ENCODE measurements at regions not wholly inside any gene's neighbourhood (a gene's known extent, or its start where the extent isn't known, plus 50 kb on each side); places are given as distances from the start of the nearest gene placed in this dataset.
A peak's percentile ranks its signal among the peaks of the same experiment; 100 is the strongest.
"Not testable (repeated sequence)": the region's sequence is repeated elsewhere in the genome, so short reads cannot be mapped to it uniquely, and the experiment has no call there.

- no peak for DNase-seq
These were observed 279.9 kb upstream of the TARS1 start for GRCh38 chr5:33160871-33161270.

- DNase-seq = no peak
These were observed 279.3 kb upstream of the TARS1 start for GRCh38 chr5:33161421-33161820.

DNA sequence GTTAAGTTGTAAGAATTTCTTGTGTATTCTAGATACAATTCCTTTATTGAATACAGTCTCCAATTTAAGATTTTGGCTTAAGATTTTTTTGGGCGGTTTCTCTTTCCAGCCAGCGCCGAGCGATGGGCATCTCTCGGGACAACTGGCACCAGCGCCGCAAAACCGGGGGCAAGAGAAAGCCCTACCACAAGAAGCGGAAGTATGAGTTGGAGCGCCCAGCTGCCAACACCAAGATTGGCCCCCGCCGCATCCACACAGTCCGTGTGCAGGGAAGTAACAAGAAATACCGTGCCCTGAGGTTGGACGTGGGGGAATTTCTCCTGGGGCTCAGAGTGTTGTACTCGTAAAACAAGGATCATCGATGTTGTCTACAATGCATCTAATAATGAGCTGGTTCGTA is 278.7 kb upstream of the TARS1 start:
- DNase-seq = no peak

DNA sequence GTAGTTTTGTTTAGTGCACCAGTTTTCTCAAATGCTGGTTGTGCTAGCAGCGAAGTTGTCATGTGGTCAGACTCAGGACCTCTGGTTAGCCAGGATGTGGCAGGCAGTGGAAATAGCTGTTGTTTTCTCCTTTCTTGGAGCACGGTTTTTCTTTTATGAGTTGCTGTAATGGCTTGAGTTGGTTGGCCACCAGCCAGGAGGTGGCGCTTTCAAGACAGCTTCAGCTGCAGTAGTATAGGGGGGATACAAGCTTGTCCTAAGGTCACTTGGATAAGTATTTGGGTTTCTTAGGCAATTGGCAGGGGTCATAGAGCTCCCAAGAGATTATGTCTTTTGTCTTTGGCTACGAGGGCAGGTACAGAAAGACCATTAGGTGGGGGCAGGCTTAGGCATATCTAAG is 274.2 kb upstream of the TARS1 start:
- DNase-seq = no peak

GRCh38 chr5:33166948-33167347 is 273.8 kb upstream of the TARS1 start:
- DNase-seq = no peak

GRCh38 chr5:33167541-33167940 is 273.2 kb upstream of the TARS1 start:
- DNase-seq = no peak

- DNase-seq = no peak
These were observed 270.4 kb upstream of the TARS1 start for GRCh38 chr5:33170411-33170810.

GRCh38 chr5:33174383-33174782 is 266.4 kb upstream of the TARS1 start:
- DNase-seq = no peak

DNA sequence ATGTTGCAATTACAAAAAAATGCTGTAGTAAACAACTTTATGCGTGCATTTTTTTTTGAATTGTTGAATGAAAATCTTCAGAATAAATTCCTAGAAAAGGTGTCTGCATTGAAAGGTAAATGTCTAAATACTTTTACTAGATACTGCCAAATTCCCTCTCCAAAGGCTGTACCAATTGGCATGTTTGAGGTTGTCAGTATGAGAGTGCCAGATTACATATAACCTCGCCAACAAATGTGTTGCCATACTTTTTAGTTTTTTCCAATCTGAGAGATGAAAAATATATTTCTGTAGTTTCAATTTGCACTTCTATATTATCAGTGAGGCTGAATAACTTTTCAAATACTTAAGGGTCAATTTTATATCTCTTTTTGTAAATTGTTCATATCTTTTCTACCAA is 261.5 kb upstream of the TARS1 start:
- DNase-seq = no peak

GRCh38 chr5:33180900-33181299 is 259.9 kb upstream of the TARS1 start:
- no peak for DNase-seq

- DNase-seq = no peak
These were observed 257.8 kb upstream of the TARS1 start for GRCh38 chr5:33182986-33183385.

DNA sequence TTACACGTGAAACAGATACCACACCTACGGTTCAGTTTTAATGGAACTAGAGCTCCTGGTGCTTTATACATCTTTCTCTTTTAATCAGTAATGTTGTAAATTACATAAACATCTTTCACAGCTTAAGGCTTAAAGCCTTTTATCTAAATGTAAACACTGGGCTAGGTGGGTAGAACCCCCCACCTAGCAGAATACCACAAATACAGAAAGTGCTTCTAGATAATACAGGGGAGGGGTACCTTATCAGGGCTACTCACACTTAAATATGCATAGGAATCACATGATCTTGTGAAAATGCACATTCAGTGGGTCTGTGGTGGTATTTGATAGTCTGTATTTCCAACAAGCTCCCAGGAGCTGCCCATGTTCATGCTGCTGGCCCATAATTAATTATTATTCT is 256.4 kb upstream of the TARS1 start:
- DNase-seq = no peak

DNA sequence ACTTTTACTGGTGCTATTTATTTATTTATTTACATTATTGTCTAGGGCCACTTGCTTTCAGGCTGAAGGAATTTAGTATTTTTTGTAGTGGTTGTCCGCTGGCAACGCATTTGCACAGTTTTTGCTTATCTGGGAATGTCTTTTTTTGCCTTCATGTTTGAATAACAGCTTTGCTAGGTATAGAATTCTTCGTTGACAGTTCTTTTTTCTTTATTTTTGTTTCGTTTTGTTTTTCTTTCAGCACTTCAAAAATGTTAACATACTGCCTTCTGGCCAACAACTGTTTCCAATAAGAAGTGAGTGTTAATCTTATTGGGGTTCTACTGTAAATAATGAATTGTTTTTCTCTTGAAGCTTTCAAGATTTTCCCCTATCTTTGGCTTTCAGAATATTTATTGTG is 252.7 kb upstream of the TARS1 start:
- DNase-seq = no peak

DNA sequence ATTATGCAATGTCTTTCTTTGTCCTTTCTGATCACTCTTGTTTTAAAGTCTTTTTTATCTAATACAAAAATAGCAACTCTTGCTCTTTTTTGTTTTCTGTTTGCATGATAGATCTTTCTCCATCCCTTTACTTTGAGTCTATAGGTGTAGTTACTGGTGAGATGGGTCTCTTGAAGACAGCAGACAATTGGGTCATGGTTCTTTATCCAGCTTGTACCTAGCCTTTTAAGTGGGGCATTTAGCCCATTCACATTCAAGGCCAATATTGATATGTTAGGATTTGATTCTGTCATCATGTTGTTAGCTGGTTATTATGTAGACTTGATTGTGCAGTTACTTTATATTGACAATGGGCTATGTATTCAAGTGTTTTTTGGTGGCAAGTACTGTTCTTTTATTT is 245.9 kb upstream of the TARS1 start:
- DNase-seq = no peak

DNA sequence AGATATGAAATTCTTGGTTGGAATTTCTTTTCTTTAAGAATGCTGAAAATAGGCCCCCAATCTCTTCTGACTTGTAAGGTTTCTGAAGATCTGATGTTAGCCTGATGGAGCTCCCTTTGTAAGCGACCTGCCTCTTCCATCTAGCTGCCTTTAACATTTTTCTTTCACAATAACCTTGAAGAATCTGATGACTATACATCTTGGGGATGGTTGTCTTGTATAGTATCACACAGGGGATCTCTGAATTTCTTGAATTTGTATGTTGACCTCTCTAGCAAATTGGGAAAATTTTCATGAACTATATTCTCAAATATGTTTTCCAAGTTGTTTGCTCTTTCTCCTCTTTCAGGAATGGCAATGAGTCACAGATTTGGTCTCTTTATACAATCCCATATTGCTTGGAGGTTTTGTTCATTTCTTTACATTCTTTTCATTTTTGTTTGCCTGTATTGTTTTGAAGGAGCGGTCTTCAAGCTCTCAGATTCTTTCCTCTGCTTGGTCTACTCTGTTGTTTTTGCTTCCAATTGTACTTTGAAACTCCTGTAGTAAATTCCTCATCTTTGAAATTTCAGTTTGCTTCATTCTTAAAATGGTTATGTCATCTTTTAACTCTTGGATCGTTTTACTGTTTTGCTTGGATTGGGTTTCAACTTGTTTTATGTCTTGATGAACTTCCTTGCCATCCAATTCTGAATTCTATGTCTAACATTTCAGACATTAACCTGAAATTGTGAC is 245.2 kb upstream of the TARS1 start:
- no peak for DNase-seq

GRCh38 chr5:33198836-33199235 is 241.9 kb upstream of the TARS1 start:
- no peak for DNase-seq

GRCh38 chr5:33203931-33204330 is 236.8 kb upstream of the TARS1 start:
- DNase-seq = no peak

GRCh38 chr5:33205079-33205478 is 235.7 kb upstream of the TARS1 start:
- no peak for DNase-seq

GRCh38 chr5:33205727-33206410 is 234.9 kb upstream of the TARS1 start:
- DNase-seq = no peak

DNA sequence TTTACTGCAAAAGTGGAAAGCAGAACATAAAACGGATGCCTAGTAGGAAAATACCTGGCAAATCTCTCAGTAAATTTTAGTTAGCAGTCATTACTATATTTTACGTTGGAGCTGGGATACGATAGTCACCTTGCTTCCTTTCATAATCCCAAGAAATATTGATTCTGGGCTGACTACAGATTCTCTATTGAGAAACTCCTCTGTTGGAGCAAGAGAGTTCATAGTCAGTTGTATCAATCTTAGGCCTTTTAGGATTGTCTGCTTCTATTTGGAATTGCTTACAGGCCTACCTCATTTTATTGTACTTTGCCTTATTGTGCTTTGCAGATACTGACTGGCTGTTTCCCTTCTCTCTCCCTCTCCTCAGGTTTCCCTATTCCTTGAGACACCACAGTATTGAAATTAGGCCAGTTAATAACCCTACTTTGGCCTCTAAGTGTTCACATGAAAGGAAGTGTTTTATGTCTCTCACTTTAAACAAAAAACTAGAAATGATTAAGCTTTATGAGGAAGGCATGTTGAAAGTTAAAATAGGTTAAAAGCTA is 233.7 kb upstream of the TARS1 start:
- DNase-seq = no peak

GRCh38 chr5:33209252-33209651 is 231.5 kb upstream of the TARS1 start:
- DNase-seq = no peak

DNA sequence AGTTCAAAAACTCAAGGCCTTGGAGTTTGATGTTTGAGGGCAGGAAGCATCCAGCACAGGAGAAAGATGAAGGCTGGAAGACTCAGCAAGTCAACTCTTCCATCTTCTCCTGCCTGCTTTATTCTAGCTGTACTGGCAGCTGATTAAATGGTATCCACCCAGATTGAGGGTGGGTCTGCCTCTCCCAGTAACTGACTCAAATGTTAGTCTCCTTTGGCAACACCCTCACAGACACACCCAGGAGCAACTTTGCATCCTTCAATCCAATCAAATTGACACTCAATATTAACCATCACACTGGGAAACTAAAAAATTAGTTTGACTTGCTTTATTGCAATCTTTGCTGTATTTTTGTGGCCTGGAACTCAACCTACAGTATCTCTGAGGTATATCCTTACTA is 230.5 kb upstream of the TARS1 start:
- not testable (repeated sequence) for DNase-seq

DNA sequence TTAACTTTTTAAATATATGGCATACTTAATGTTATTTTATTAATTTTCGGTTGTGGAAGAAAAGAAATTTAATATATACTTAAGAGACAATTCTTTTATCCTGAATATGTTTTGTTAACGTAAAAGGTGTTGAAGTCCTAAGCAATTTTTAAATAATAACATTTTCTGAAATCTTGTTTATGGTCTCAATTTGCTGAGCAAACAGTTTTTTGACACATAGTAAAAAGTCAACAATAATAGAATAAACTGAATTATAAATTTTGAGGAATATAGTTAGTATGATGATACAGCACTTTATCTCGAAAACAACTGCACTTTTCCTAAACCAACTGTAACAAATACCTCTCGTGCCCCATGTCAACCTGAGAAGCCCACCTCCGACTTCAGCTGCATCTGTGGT is 229.8 kb upstream of the TARS1 start:
- no peak for DNase-seq

DNA sequence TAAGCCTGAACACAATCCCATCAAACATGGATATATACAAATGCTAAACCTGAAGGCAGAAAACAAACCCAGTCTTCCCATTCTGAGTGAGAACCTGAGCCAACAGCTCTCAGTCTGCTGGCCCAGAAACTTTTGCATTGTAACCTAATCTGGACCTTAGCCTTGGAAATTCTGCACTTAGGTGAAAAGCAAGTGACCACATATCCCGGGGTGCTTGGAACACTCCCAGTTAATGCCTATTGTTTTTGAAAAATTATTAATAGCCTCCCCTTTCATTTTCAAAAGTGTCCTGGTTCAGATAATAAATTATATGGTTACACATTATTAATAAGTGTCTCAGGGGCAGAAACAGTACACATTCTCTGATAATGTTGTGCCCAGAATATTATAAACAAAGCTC is 228.3 kb upstream of the TARS1 start:
- DNase-seq = no peak

DNA sequence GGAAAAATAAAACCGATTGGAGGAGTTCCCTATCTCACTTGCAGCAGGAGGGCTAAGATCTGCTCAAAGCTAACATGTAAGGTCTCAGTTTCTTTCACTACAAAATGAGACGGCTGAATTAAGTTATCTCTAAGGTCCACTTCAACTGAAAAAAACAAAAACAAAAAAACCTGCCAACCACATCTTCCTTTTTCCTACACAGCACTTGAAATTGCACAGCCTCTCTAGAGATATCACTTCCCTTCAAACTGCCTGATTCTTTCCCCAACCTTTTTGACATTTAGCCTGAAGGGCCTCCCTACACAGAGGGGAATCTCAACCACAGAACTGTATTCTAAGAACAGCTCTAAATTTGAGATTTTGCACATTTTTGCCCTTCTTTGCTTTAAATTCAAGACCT is 227.9 kb upstream of the TARS1 start:
- DNase-seq = peak; percentile 31

Data from KG1 (cell line).